Panc1 (cell line): ENCODE measurements at regions not wholly inside any gene's neighbourhood (a gene's known extent, or its start where the extent isn't known, plus 50 kb on each side); places are given as distances from the start of the nearest gene placed in this dataset.

ENCODE experiments used
- ATAC-seq: fragments of 200-7000 bp; cut with Tn5 transposase; 2 replicates; pipeline ENCODE4 v1.9.1; 2020; ENCODE audit warnings: mild to moderate bottlenecking, moderate library complexity
- BruUV-seq: library from RNA; stranded (reverse); fragments of 400-500 nt; replicated peaks from 2 replicates; lab custom pipeline; 2021; lab: Mats Ljungman, UMichigan
- CTCF ChIA-PET: fragments of 300-600 bp; sonication (Branson Sonifier 250); formaldehyde crosslinking; loops from one replicate; lab custom pipeline; 2022; ENCODE audit warnings: antibody characterized with exemption; lab: Charles Lee
- POLR2A ChIA-PET: fragments of 300-600 bp; sonication (Branson Sonifier 250); formaldehyde crosslinking; loops from one replicate; lab custom pipeline; 2022; ENCODE audit warnings: antibody characterized with exemption; lab: Charles Lee
- DNase-seq: peaks from one replicate; pipeline ENCODE4 v3.0.0-alpha.2; 2010; ENCODE audit warnings: low read depth, low spot score
- H3K27ac ChIP-seq: 2 replicates; pipeline ENCODE4 v1.5.1; 2011; ENCODE audit warnings: mild to moderate bottlenecking, low read length, inconsistent platforms
- H3K27me3 ChIP-seq: fragments of 200-500 bp; sonication (Bioruptor generic); 2 replicates; pipeline ENCODE4 v1.6.0; 2014; ENCODE audit warnings: low read length, inconsistent platforms; ENCODE audit not compliant: control insufficient read depth, insufficient read depth
- H3K36me3 ChIP-seq: fragments of 200-500 bp; sonication (Bioruptor generic); 2 replicates; pipeline ENCODE4 v1.5.1; 2014; ENCODE audit warnings: inconsistent platforms, mild to moderate bottlenecking, low read length, moderate library complexity; ENCODE audit not compliant: control insufficient read depth, insufficient read depth
- H3K4me1 ChIP-seq: 2 replicates; pipeline ENCODE4 v1.5.1; 2011; ENCODE audit warnings: inconsistent platforms, mild to moderate bottlenecking, low read length, moderate library complexity; ENCODE audit not compliant: control insufficient read depth, insufficient read depth
- H3K4me3 ChIP-seq, 2 experiments: 2 replicates each; pipeline ENCODE4 v1.5.1; 2011 to 2012; ENCODE audit warnings: low read depth in 2 of 2, low read length in 2 of 2, mild to moderate bottlenecking in 2 of 2, inconsistent platforms in 1 of 2, moderate library complexity in 1 of 2
- H3K9me3 ChIP-seq: fragments of 200-500 bp; sonication (Bioruptor generic); 2 replicates; pipeline ENCODE4 v1.5.1; 2014; ENCODE audit warnings: low read depth, mild to moderate bottlenecking, inconsistent platforms, low read length, moderate library complexity; ENCODE audit not compliant: control insufficient read depth, insufficient read depth
- CTCF ChIP-seq: fragments of 450-650 bp; IDR thresholded peaks from 2 replicates; pipeline ENCODE4 v1.5.1; 2017; ENCODE audit warnings: mild to moderate bottlenecking
- POLR2AphosphoS5 ChIP-seq: IDR thresholded peaks from 2 replicates; pipeline ENCODE4 v1.6.1; 2012; ENCODE audit warnings: mild to moderate bottlenecking, low read depth, low read length, moderate library complexity
- REST ChIP-seq, 2 experiments: IDR thresholded peaks; 2 replicates each; pipeline ENCODE4 v1.6.1; 2011 to 2012; ENCODE audit warnings: low read depth in 2 of 2, control low read depth in 1 of 2, low read length in 1 of 2, mild to moderate bottlenecking in 1 of 2, moderate library complexity in 1 of 2; ENCODE audit not compliant: insufficient read depth in 1 of 2
- SIN3A ChIP-seq: IDR thresholded peaks from 2 replicates; pipeline ENCODE4 v1.6.1; 2012; ENCODE audit warnings: low read depth, mild to moderate bottlenecking, low read length, moderate library complexity, borderline replicate concordance; ENCODE audit not compliant: insufficient read depth
- TCF7L2 ChIP-seq: IDR thresholded peaks from 2 replicates; pipeline ENCODE4 v1.6.1; 2011; ENCODE audit warnings: mild to moderate bottlenecking, low read depth, low read length, inconsistent platforms
- in situ Hi-C: cut with HindIII; loops from 2 replicates; pipeline ENCODE4 v1.10.0; 2016; ENCODE audit warnings: low sequenced_read_pairs, low pct_unique_long_range_greater_than_20kb
- intact Hi-C: fragments of 100-400 bp; cut with micrococcal nuclease; formaldehyde crosslinking; loops from one replicate; pipeline ENCODE4 v1.10.0; 2022; ENCODE audit not compliant: unreplicated experiment

DNA sequence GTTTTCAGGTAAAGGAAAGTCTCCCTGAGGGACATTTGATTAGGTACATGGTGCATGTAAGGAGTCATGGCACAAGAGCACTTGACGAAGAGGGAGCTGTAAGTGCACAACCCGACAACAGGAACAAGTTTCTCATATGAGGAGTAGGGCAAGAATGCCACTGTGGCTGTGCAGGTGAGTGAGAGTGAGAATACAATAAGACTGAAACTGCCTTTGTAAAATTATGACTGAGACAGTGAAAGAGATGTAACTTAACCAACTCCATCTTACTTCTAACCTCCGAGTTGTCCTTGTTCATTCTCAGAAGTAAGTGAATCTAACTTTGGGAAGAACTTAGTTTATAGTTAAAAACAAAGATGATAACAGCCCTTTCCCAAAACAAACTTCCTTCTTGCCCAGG lies 1025.8 kb upstream of the CNTNAP5 start:
- DNase-seq (no peak), ATAC-seq (no peak)
- Histone ChIP-seq H3K9me3 (no peaks in the 10 kb centered on the region), H3K4me1 (no peaks in the 10 kb centered on the region), H3K27me3 (no peaks in the 10 kb centered on the region), H3K4me3 (no peak overlapping the region), H3K27ac (no peak overlapping the region), H3K36me3 (no peaks in the 10 kb centered on the region)
- intact Hi-C loops, result no loop called here
- POLR2A ChIA-PET, result no interaction called here
- no peak for TF ChIP-seq SIN3A
- no peak for TF ChIP-seq CTCF
- no peak for TF ChIP-seq POLR2AphosphoS5
- TF ChIP-seq TCF7L2, result no peak
- no peak for TF ChIP-seq REST (IDR thresholded peaks at IDR 0.05; ENCODE audit: insufficient read depth in 1 of 2, low read depth in 2 of 2, low read length in 1 of 2)
- no TSS peak for BruUV-seq
- CTCF ChIA-PET, result no interaction called here
- in situ Hi-C loops, result no loop called here

DNA sequence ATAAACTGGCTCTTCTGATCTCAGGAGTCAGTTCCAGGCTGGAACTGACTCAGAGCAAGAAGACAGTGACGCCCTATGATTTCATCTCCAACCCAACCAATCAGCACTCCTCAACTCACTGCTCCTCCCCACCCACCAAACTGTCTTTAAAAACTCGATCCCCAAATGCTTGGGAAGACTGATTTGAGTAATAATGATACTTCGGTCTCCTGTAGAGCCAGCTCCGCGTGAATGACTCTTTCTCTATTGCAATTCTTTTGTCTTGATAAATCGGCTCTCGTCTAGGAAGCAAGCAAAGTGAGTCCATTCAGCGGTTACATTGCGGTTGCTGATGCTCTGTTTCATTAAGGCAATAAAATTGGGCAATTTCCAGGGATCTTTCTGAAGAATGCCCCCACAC lies 1025.3 kb upstream of the CNTNAP5 start:
- H3K36me3 ChIP-seq, result no peaks in the 10 kb centered on the region
- no TSS peak for BruUV-seq
- H3K9me3 ChIP-seq, result no peaks in the 10 kb centered on the region
- no peaks in the 10 kb centered on the region for H3K27me3 ChIP-seq
- intact Hi-C loops (no loop called here), in situ Hi-C loops (no loop called here)
- TF ChIP-seq CTCF, result no peak
- TF ChIP-seq REST (IDR thresholded peaks at IDR 0.05; ENCODE audit: insufficient read depth in 1 of 2, low read depth in 2 of 2, low read length in 1 of 2), result no peak
- no peak for TF ChIP-seq TCF7L2
- no peak for TF ChIP-seq POLR2AphosphoS5
- TF ChIP-seq SIN3A, result no peak
- no peak for ATAC-seq
- ChIA-PET POLR2A (no interaction called here), CTCF (no interaction called here)
- no peak overlapping the region for H3K27ac ChIP-seq
- H3K4me3 ChIP-seq, result no peak overlapping the region
- no peaks in the 10 kb centered on the region for H3K4me1 ChIP-seq
- DNase-seq, result no peak
